H9 (cell line): ENCODE measurements at regions not wholly inside any gene's neighbourhood (a gene's known extent, or its start where the extent isn't known, plus 50 kb on each side); places are given as distances from the start of the nearest gene placed in this dataset.

ENCODE experiments used
- DNase-seq: peaks from one replicate; pipeline ENCODE4 v3.0.0-alpha.2; 2017
- H2AFZ ChIP-seq: one replicate; pipeline ENCODE4 v1.6.1; 2013; ENCODE audit warnings: mild to moderate bottlenecking, low read length, control low read depth, moderate library complexity
- H2AK5ac ChIP-seq: 2 replicates; pipeline ENCODE4 v1.6.1; 2013; ENCODE audit warnings: low read length, control low read depth, mixed read lengths; ENCODE audit not compliant: insufficient read length
- H2BK120ac ChIP-seq: one replicate; pipeline ENCODE4 v1.6.1; 2013; ENCODE audit warnings: low read depth, mild to moderate bottlenecking, low read length, control low read depth, inconsistent platforms; ENCODE audit not compliant: poor library complexity, severe bottlenecking
- H2BK12ac ChIP-seq: 2 replicates; pipeline ENCODE4 v1.6.1; 2013; ENCODE audit warnings: low read length, control low read depth, mixed read lengths, low read depth; ENCODE audit not compliant: insufficient read length
- H2BK15ac ChIP-seq: 2 replicates; pipeline ENCODE4 v1.6.1; 2013; ENCODE audit warnings: low read depth, low read length, control low read depth
- H2BK20ac ChIP-seq: one replicate; pipeline ENCODE4 v1.6.1; 2013; ENCODE audit warnings: low read depth, mild to moderate bottlenecking, low read length, control low read depth, inconsistent platforms; ENCODE audit not compliant: poor library complexity, severe bottlenecking
- H2BK5ac ChIP-seq: 2 replicates; pipeline ENCODE4 v1.6.1; 2013; ENCODE audit warnings: low read length, control low read depth, mixed read lengths; ENCODE audit not compliant: insufficient read length
- H3K14ac ChIP-seq: 2 replicates; pipeline ENCODE4 v1.6.1; 2013; ENCODE audit warnings: low read length, control low read depth; ENCODE audit not compliant: insufficient read depth
- H3K18ac ChIP-seq: 2 replicates; pipeline ENCODE4 v1.6.1; 2013; ENCODE audit warnings: low read depth, mild to moderate bottlenecking, mixed read lengths, low read length, control low read depth; ENCODE audit not compliant: insufficient read length
- H3K23ac ChIP-seq: 2 replicates; pipeline ENCODE4 v1.6.1; 2013; ENCODE audit warnings: low read length, control low read depth, mixed read lengths, low read depth; ENCODE audit not compliant: insufficient read length
- H3K23me2 ChIP-seq: 2 replicates; pipeline ENCODE4 v1.6.1; 2013; ENCODE audit warnings: low read depth, mild to moderate bottlenecking, mixed read lengths, low read length, control low read depth; ENCODE audit not compliant: insufficient read length, poor library complexity, severe bottlenecking
- H3K27ac ChIP-seq: 2 replicates; pipeline ENCODE4 v1.5.1; 2013; ENCODE audit warnings: low read length, control low read depth, mixed read lengths, low read depth; ENCODE audit not compliant: insufficient read length
- H3K27me3 ChIP-seq: 2 replicates; pipeline ENCODE4 v1.6.1; 2013; ENCODE audit warnings: low read length, control low read depth, inconsistent platforms; ENCODE audit not compliant: insufficient read depth
- H3K4ac ChIP-seq: 2 replicates; pipeline ENCODE4 v1.6.1; 2013; ENCODE audit warnings: low read depth, mild to moderate bottlenecking, control low read depth, inconsistent platforms, low read length, moderate library complexity
- H3K4me1 ChIP-seq: 2 replicates; pipeline ENCODE4 v1.6.1; 2013; ENCODE audit warnings: low read length, control low read depth, inconsistent platforms; ENCODE audit not compliant: insufficient read depth
- H3K4me2 ChIP-seq: 2 replicates; pipeline ENCODE4 v1.6.1; 2013; ENCODE audit warnings: low read length, control low read depth, mixed read lengths; ENCODE audit not compliant: insufficient read length, insufficient read depth
- H3K56ac ChIP-seq: 2 replicates; pipeline ENCODE4 v1.6.1; 2013; ENCODE audit warnings: low read depth, mild to moderate bottlenecking, mixed read lengths, low read length, control low read depth; ENCODE audit not compliant: insufficient read length
- H3K79me1 ChIP-seq: 2 replicates; pipeline ENCODE4 v1.6.1; 2013; ENCODE audit warnings: low read depth, mild to moderate bottlenecking, moderate library complexity, low read length, control low read depth, inconsistent platforms; ENCODE audit not compliant: insufficient read depth, poor library complexity, severe bottlenecking
- H3K79me2 ChIP-seq: 2 replicates; pipeline ENCODE4 v1.6.1; 2013; ENCODE audit warnings: low read length, control low read depth, inconsistent platforms; ENCODE audit not compliant: insufficient read depth
- H3K9ac ChIP-seq: 2 replicates; pipeline ENCODE4 v1.6.1; 2013; ENCODE audit warnings: low read length, control low read depth, mixed read lengths; ENCODE audit not compliant: insufficient read length; ENCODE audit errors: extremely low read depth
- H3K9me3 ChIP-seq: one replicate; pipeline ENCODE4 v1.6.1; 2013; ENCODE audit warnings: low read depth, low read length, inconsistent platforms; ENCODE audit not compliant: control insufficient read depth
- H3T11ph ChIP-seq: one replicate; pipeline ENCODE4 v1.6.1; 2013; ENCODE audit warnings: mild to moderate bottlenecking, low read length, control low read depth, inconsistent platforms
- H4K20me1 ChIP-seq: one replicate; pipeline ENCODE4 v1.6.1; 2013; ENCODE audit not compliant: control insufficient read depth, insufficient read length, insufficient read depth
- H4K5ac ChIP-seq: 2 replicates; pipeline ENCODE4 v1.6.1; 2013; ENCODE audit warnings: low read depth, mild to moderate bottlenecking, mixed read lengths, low read length, control low read depth; ENCODE audit not compliant: insufficient read length
- H4K8ac ChIP-seq: replicated peaks from 2 replicates; pipeline ENCODE4 v1.6.1; 2013; ENCODE audit warnings: low read length, control low read depth, mixed read lengths, low read depth; ENCODE audit not compliant: insufficient read length
- H4K91ac ChIP-seq: 2 replicates; pipeline ENCODE4 v1.6.1; 2013; ENCODE audit warnings: low read depth, mild to moderate bottlenecking, moderate library complexity, mixed read lengths, low read length, control low read depth; ENCODE audit not compliant: insufficient read length
- H3K27ac Mint-ChIP-seq, 3 experiments: 2 replicates in 2 of 3; 3 replicates in 1 of 3; pipeline ENCODE4 v1.8.0; 2020 to 2021; ENCODE audit warnings: mixed read lengths in 3 of 3, mild to moderate bottlenecking in 1 of 3, moderate library complexity in 1 of 3
- H3K27me3 Mint-ChIP-seq: 2 replicates; pipeline ENCODE4 v1.8.0; 2021; ENCODE audit warnings: low read depth, mild to moderate bottlenecking, moderate library complexity, mixed read lengths
- H3K36me3 Mint-ChIP-seq, 3 experiments: 2 replicates in 2 of 3; 3 replicates in 1 of 3; pipeline ENCODE4 v1.8.0; 2020 to 2021; ENCODE audit warnings: low read depth in 3 of 3, mixed read lengths in 3 of 3; ENCODE audit not compliant: insufficient read depth in 1 of 3
- H3K4me1 Mint-ChIP-seq, 2 experiments: 2 replicates each; pipeline ENCODE4 v1.8.0; 2020; ENCODE audit warnings: mixed read lengths in 2 of 2
- H3K4me3 Mint-ChIP-seq, 2 experiments: 2 replicates in 1 of 2; 3 replicates in 1 of 2; pipeline ENCODE4 v1.8.0; 2020 to 2021; ENCODE audit warnings: mild to moderate bottlenecking in 2 of 2, mixed read lengths in 2 of 2, moderate library complexity in 1 of 2
- H3K9me3 Mint-ChIP-seq, 2 experiments: 2 replicates in 1 of 2; 3 replicates in 1 of 2; pipeline ENCODE4 v1.8.0; 2020; ENCODE audit warnings: mild to moderate bottlenecking in 2 of 2, mixed read lengths in 2 of 2, moderate library complexity in 1 of 2
- WGBS: extraction: QIAGEN DNeasy Blood & Tissue Kit; methylation state at CpG from one replicate; pipeline ENCODE4 v1.1.7; 2013; ENCODE audit warnings: missing lambda C conversion rate, low lambda C conversion rate, mixed read lengths; ENCODE audit not compliant: insufficient read length; ENCODE audit errors: extremely low coverage; 5-methylcytosine and 5-hydroxymethylcytosine counted together
- TF ChIP-seq, protein P1 (sequence below): fragments of 200-600 bp; sonication (generic); conservative IDR thresholded peaks from 3 replicates; pipeline ENCODE4 v1.8.0; 2021; ENCODE audit warnings: antibody characterized with exemption, mild to moderate bottlenecking

- Histone ChIP-seq H3K9ac (no peak overlapping the region), H4K8ac (no peak overlapping the region), H3T11ph (no peak overlapping the region), H2AK5ac (no peak overlapping the region), H4K91ac (no peak overlapping the region), H3K4ac (no peak overlapping the region), H4K5ac (no peak overlapping the region), H3K56ac (no peak overlapping the region), H3K23me2 (no peaks in the 10 kb centered on the region), H2BK5ac (no peak overlapping the region), H2BK120ac (no peak overlapping the region), H3K4me1 (peaks cover 6% of the 10 kb centered on the region; the same call in 1 of the 2 replicates), H3K27me3 (no peaks in the 10 kb centered on the region), H3K18ac (no peak overlapping the region), H2BK12ac (no peak overlapping the region), H3K79me1 (no peaks in the 10 kb centered on the region), H2BK20ac (no peak overlapping the region), H3K23ac (no peak overlapping the region), H3K79me2 (no peaks in the 10 kb centered on the region), H3K4me2 (no peak overlapping the region), H4K20me1 (no peaks in the 10 kb centered on the region), H3K9me3 (no peaks in the 10 kb centered on the region), H3K27ac (no peak overlapping the region), H2AFZ (no peak overlapping the region), H3K14ac (no peak overlapping the region), H2BK15ac (no peak overlapping the region)
- Mint-ChIP-seq H3K27me3 (no peaks in the 10 kb centered on the region), H3K4me3 (no peak overlapping the region), H3K36me3 (peaks cover 0 to 2% (median 0%) of the 10 kb centered on the region in 3 experiments; a peak in 1 of 7 replicates), H3K27ac (no peak overlapping the region; a peak in 1 of 7 replicates), H3K4me1 (peaks cover 6 to 11% of the 10 kb centered on the region in 2 experiments), H3K9me3 (peaks cover 10 to 12% of the 10 kb centered on the region in 2 experiments)
- TF ChIP-seq, protein P1, sequence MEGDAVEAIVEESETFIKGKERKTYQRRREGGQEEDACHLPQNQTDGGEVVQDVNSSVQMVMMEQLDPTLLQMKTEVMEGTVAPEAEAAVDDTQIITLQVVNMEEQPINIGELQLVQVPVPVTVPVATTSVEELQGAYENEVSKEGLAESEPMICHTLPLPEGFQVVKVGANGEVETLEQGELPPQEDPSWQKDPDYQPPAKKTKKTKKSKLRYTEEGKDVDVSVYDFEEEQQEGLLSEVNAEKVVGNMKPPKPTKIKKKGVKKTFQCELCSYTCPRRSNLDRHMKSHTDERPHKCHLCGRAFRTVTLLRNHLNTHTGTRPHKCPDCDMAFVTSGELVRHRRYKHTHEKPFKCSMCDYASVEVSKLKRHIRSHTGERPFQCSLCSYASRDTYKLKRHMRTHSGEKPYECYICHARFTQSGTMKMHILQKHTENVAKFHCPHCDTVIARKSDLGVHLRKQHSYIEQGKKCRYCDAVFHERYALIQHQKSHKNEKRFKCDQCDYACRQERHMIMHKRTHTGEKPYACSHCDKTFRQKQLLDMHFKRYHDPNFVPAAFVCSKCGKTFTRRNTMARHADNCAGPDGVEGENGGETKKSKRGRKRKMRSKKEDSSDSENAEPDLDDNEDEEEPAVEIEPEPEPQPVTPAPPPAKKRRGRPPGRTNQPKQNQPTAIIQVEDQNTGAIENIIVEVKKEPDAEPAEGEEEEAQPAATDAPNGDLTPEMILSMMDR = no peak
- no CpG with 5 or more reads among the region's 12 CpGs for WGBS
- no peak for DNase-seq
These were observed 360.7 kb upstream of the ZFP64 start for GRCh38 chr20:52552181-52552872.
